GM19025 (cell line): ENCODE measurements at regions not wholly inside any gene's neighbourhood (a gene's known extent, or its start where the extent isn't known, plus 50 kb on each side); places are given as distances from the start of the nearest gene placed in this dataset.
A peak's percentile ranks its signal among the peaks of the same experiment; 100 is the strongest.

Experiments
- ATAC-seq: cut with Tn5 transposase; IDR thresholded peaks from one replicate; pipeline ENCODE4 v1.9.1; 2021; ENCODE audit warnings: mild to moderate bottlenecking, low read depth, moderate library complexity; ENCODE audit not compliant: unreplicated experiment

DNA sequence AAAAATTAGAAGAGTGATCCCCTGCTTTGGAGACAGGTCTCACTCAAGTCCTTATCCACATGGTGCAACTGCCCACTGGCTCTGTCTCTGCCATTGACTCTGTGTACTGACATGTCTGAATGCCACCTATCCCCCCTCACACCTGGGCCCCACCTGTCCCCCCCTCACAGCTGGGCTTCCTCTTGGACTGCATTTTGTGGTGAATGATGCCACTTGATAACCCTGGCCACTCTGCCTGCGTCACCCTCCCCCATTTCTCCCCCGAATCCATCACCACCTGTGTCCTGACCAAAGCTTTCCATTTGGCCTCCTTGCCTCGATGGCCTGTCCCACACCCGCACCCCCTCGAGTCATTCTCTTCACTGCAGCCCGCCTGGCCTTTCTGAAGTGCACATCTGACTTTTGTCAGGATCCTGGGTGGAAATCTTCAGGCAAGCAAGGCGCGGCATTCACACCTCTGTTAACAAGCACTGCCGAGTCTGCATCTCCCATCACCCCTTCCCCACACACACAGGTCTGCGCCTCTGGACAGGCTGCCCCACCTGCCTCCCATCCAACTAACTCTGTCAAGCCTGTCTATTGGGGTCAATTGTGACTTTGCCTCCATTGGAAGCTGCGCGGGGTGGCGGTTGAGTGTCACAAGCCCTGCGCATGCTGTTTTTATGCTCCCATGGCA is 175.3 kb upstream of the KLF14 start:
- ATAC-seq: no peak

DNA sequence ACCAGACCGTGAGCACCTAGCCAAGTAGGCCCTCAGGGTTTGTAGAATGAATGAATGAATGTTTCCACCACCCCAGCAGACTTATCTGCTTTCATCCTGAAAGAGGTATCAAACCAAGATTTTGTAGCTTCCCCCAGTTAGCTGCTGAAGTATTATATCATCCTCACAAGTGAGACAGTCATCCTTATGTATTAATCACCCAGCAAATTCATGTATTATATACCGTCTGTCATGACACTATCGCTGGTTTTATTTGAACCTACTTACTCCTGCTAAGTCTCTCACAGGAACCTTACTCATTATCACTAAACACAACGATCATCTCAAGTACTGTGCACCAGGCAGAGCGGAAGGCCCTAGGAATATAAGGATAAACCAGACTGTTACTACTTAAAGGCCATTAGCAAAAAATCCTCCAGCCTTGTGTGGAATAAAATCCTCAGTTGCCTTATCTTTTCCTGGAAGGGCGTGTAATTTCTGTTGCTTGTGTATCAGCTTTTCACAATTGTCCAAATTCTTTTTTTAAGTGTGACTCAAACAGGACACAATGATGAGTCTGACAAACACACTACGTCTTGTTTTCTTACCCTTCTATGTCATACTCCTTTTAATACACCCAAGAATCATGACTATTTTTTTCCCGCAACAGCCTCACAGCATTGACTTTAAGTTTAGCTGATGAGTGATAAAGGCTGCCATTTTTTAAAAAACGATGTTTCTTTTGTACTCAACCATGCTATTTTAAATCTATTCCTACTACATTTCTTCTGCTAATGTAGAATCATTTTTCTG is 176.1 kb upstream of the KLF14 start:
- no peak for ATAC-seq

DNA sequence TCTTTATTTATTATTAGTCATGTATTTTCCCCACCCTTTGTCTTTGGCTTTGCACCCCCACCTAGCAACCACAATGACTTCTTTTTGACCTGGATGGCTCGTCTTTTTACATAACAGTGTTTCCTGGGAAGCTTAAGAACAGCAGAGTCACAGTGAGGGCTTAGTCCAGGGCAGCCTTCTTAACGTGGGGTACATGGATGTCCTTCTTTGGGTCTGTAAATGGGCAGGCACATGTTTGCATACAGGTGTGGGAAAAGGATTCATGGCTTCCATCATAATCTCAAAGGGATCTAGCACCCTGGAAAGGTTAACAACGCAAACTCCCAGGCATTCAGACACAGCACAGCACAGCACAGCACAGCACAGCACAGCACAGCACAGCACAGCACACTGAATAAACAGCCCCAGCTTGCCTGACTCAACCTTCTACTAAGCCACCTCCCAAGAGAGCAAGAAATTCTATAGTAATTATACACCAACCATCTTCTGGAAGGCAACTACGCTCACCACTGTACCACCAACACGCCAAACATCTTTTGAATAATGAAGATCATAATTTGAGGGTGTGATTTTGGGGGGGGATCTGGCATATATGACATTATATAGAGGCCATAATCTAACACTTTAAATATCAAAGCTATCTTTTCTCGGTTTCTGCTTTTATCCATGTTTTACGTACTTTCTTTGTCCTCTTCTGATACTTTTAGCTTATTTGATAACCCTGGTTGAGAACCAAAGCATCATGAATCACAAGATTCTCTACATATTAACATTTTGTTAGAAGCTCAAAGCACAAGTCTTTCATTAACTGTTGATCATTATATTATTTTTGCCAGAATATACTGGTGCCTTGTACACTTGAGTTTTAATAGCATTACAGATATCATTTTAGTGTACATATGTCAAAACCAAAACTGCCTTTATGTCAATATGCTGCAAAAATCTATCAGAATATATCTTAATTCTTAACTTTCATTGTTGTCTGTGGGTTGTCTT is 177.2 kb upstream of the KLF14 start:
- no peak for ATAC-seq

DNA sequence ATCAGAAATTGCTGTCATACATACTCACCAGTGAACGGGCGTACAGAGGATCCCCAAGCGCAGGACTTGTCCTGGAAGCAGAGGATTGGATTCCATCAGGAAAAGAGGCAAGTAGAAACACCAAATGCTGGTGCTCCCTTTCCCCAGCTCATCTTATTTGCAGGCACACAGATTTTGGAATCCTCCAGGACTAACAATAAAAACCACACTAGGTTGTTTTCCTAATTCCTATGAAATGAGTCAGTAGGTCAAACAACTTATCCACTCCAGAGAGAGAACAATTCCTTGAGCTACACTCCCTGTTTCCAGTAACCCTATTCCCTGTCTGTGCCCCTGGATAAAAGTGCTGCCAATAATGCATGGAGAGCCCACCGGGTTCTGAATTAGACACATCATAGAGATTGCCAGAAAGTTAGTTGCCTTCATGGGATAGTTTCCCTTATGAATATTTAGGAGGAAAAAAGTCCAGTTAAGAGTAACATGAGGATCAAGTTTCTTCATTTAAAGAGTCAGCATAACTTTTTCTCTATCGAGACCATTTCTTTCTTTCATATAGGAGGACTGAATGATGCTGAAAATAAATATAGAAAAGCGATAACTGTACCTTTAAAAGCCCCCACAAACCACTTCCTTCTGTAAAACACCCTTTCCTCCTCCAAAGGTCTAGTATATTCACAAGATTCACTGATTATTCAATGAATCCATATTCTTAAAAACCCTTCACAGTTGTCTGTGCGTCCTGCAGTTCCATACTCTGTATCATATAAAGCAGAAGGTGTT is 178.3 kb upstream of the KLF14 start:
- no peak for ATAC-seq

DNA sequence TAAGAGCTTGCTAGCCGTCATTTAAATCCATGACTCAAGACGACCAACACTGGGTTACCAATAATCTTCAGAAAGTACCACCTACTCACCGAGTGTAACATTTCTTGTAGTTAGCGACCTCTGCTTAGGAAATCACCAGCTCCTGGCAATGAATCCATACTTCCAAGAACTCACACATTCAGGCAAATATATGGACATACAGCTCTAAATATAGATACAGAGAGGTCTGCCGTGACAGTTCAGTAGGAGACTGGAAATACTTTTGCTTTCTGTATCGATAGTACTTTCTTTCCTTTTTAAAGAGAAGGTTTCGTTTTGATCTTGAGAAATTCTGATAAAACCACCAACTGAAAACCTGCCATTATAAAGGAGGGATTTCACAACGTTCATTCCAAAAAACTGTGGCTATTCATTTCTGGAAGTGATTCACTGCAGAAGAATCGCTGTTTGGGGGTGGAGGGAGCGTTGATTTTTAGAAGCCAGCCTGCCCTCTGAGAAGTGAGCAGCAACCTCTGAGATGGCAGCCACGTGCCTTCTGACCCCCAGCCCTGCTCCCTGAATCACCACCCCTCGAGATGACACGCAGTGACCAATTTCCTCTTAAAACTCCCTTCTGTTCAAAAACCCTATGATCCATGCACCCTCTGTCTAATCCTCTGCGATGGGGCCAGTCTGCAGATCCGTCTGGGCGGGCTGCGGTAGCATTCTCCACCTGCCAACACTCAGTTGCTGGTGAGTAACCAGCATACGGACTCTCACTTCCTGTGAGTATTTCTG is 179.0 kb upstream of the KLF14 start:
- peak; percentile 87 for ATAC-seq

DNA sequence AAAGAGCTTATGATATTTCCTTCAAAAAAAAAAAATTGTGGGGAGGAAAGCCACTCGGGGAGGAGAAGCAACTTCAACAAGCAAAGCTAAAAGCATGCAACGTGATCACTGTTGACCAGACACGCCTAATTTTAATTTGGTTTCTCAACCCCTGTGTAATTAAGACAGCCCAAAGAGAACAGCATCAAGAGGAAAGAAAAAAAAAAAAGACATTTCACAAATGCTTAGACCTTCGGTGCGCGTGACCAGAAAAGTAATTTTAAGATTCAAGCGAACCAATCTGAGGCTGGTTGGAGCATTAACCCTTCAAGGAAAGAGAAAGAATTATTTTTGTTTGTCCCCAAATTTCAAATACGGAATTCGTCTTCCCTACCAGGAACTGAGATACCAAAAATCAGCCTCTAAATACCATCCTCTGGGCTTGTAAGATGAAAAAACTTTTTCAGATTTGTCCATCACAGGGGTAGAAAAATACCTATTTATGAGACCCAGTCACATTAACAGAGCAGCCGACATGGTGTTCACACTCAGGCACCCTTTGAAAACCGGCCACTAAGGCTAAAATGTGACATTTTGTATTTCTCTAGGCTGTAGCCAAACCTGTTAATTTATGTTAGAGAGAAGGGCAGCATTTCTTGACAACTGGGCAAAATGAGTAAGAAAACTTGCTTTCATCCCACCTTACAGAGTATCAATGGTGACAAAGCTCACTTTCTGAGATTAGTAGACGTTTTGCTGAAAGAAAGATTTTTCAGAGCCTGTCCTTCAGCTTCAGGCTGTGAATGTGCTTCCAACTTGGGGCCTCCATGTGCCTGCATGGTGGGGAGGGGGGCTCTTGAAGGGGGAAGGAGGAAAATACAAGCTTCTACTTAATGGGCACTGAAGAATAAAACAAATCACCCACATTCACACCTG is 179.9 kb upstream of the KLF14 start:
- no peak for ATAC-seq

DNA sequence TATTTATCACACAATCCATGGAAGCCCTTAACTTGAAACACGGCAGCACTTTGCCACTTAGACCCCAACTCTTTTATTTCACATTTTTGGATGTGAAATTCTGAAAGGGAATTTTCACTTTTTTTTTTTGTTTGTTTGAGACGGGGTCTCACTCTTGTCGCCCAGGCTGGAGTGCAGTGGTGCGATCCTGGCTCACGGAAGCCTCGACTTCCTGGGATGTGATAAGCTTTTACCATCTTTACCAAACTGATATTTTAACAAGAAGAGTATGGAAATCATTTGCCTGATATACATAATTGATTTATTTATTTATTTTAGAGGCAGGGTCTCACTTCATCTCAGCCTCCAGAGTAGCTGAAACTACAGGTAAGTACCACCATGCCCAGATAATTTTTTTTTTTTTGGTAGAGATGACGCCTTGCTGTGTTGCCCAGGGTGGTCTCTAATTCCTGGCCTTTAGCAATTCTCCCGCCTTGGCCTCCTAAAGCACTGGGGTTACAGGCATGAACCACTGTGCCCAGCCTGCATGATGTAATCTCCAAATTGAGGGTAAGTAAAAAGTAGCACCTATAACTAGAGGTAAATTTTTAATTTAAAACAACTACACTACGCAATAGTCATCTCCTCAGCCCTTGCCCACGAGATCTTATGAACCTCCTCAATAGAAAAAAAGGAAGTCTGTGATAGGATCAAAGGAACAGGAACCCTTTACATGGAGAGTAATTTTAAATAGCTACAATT is 180.7 kb upstream of the KLF14 start:
- no peak for ATAC-seq

DNA sequence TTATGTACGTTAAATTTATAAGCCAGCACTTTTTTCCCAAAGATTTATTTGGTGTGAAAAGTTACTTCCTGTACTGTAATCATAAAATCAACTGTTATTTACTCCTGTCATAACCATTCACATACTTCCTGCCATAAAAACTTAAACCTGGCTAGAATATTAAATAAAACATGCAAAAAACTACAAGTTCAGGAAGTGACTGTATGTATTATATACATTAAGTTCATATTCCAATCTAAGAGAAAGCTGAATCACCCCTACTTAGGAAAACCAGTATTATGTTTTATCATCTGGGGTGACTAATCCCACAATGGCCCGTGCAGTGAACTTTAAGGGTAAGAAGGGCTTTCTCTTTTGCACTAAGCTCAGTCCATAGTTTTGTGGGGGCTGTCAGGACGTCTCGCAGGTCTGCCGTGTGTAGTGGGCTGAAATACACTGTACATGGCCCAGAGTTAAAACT is 183.7 kb upstream of the KLF14 start:
- no peak for ATAC-seq

DNA sequence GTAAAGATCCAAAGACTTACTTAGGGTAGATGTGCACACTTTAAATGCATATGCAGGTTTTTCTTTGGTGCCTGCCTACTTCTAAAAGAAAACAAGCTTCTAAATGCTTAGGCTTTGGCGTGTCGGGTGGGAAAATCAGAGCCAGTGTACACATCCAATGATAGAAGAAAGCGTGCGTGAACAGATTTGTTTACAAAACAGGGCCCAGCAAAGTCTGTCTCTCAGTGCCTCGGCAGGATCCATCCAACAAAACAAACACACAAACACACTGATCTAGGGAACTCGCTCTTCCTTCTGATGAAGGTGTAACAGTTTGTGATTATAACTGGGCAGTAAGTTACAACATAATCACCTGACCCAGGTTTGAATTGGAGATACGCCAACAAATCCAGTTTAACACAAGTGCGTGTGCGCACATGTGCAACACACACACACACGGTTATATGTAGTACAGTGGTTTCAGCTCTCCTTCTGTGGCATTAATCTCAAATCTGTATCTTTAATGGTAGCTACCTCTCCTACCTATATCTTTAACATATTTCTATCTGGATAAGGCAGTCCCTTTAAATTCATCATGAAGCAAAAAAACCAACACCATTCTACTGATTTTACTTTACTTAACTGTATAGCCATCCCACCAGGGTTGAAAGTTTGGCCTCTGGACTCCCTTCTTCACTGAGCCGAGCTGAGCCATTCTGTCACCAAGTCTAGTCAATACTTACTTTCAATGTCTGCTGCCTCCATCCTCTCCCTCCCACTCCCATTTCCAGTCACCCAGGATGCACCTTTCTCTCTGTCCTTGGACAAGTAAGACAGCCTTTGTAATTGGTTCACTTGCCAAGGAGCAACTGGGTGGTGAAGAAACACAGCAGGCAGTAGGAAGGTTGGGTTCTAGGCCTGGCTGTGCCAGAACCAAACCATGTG is 184.4 kb upstream of the KLF14 start:
- no peak for ATAC-seq

DNA sequence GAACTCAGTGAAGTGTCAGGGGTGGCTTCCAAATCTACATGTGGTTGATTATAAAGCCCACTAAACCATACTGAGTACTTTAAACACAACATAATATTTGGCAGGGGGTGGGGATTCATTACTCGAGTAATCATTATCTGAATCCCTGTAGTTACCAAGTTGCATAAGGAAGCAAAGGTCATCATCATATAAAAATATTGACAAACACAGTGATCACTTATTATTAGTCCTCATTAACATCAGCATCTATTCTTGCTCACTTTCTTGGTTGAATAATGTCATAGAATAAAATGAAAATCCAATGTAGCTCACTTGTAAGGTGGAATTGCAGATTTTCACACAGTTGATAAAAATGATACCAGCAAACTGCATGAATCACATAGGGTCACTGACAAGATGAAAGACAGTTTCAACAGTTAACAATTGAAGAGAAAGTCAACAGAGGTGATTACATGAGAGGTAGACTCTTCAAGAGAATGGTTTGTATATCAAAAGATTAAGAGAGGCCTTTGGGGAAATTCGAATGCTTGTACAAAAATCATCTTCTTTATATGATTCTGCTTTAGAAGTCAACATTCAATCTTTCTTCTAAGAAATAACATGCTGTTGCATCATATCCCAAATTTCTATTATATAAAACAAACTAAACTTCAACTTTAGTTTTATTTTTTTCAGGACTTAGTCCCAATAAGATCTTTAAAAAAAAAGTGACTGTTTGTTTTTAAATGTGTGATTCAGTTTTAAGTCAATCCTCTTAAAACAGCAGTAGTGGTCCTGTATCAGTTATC is 185.5 kb upstream of the KLF14 start:
- ATAC-seq: no peak

DNA sequence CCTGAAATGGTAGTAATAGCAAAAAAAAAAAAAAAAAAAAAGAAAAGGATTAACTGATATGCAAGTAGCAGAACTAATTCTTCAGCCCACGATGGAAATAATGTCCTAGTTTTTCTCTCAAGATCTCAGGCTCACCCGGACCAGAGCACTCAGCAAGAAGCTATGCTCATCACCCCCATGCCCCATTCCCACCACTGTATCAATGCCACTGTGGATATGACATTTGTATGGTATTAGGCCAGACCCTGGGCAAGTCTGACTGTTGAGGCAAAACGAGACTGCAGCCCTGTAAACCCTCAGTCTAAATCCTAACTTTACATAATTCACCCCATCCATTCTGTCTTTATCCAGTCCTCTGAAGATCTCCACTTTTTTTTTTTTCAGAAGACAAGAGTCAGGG is 186.1 kb upstream of the KLF14 start:
- no peak for ATAC-seq

DNA sequence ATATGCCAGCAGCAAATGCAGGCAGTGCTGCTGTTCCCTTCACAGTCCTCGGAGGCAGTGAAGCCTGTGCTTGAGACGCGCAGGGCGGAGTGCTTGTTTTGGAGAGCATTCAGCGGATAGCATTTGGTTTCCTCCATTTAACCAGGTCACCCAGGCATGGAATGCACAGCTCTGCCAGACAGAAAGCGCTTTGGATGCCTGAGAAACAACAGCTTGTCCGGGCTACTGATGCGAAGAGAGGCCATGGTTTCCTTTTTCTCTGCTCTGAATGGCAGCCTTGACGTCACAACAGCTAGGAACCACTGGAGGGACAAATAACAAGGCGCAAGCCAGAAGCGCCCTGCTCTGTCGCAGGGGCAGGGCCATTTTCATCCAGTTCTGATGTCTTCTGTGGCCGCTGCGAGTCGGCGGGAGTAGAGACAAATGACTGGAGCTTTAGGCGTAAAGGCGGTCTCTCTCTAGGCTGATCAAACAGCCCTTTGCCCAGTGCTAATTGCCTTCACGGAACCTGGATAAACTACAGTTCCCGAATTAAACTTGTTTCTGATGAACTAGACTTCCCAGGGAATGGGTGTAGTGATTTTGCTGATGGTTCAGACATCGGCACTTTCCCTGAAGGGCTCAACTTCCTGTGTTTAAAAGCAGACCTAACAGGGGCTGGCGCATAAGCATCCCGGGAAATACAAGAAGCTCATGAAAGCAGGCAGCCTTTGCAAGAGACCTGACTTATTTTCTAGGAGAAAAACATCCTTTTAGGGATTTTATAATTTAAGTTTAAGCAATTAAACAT is 187.6 kb upstream of the KLF14 start:
- ATAC-seq: no peak

DNA sequence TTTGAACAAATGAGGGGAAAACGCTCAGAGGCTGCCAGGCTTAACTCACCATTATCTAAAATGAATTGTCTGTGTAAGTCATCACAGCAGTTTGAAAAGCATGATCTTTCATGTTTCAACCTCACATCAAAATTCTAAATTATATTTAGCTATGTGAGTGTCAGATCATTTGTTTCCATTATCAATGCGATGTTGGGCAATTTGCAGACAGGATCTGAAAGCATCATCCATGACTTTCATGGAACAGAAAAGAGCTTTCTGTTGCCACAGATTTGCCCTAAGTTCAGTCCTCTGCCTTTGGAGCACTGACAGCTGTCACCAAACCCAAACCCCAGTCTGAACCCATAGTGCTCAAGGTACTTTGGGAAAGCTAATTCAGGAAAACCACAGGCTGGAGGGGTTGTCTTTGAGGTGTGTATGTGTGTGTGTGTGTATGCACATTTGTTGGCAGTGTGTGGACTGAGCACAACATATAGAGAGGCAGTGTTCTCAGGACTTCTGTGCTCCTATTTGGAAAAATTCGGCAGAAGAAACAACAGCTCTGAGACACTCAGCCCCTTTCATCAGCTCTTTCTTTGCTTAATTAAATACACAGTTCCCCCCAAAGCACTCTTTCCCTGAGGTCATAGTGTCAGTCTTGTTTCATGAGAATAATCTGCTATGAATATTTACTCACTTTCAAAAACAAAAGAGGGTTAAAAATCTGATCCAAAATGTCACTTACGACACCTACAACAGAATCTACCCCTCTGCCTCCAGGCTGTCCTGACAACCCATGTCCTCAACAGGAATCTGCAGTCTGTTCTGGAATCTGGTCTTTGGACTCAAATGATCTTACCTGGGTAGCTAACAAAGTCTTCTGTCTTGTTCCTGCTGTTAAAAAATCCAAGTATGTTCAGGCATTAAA is 188.5 kb upstream of the KLF14 start:
- no peak for ATAC-seq

DNA sequence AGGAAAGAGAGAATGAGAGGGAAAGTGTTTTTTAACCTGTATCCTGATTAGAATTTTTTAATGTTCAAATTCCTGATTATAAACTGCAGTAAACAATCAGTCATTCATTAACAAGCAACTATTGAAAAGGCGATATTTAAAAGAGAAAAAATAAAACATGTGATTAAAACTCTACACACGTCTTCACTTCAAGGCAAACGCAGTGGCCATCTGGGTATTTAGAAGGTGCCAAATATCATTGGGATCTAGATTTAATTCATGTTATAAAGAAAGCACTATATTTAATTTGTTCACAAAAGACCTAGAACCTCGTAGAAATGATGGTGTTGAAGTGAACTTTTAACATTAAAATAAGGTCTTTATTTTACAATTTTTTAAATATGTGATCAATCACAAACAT is 189.4 kb upstream of the KLF14 start:
- ATAC-seq: no peak
